Adrenal gland (tissue), 9 donors: ENCODE measurements at regions not wholly inside any gene's neighbourhood (a gene's known extent, or its start where the extent isn't known, plus 50 kb on each side); places are given as distances from the start of the nearest gene placed in this dataset.

Experiments used
- DNase-seq, 7 donors: peaks; one replicate each; pipeline ENCODE4 v3.0.0-alpha.2; 2019 to 2020
- H3K27ac ChIP-seq, 5 donors: fragments of 200-600 bp; sonication (generic) in 4 of 5; 1 replicate in 3 of 5; 2 replicates in 2 of 5; pipeline versions ENCODE4 v1.5.1 to v1.8.0; 2016 to 2020; ENCODE audit warnings: mild to moderate bottlenecking in 1 of 5
- H3K27me3 ChIP-seq: fragments of 200-600 bp; 2 replicates; pipeline ENCODE4 v1.8.0; 2021
- H3K36me3 ChIP-seq, 2 donors: fragments of 200-600 bp; replicated peaks in 1 of 2; 1 replicate in 1 of 2; 2 replicates in 1 of 2; pipeline versions ENCODE4 v1.5.1 to v1.8.0; 2018 to 2022
- H3K4me1 ChIP-seq, 2 donors: fragments of 200-600 bp; replicated peaks in 1 of 2; 1 replicate in 1 of 2; 2 replicates in 1 of 2; pipeline versions ENCODE4 v1.5.1 to v1.8.0; 2018 to 2021
- H3K4me3 ChIP-seq, 4 donors: fragments of 200-600 bp; sonication (generic) in 3 of 4; one replicate each; pipeline ENCODE4 v1.5.1; 2016 to 2018
- H3K9me3 ChIP-seq, 3 donors: fragments of 200-600 bp; sonication (generic) in 1 of 3; replicated peaks in 1 of 3; 1 replicate in 2 of 3; 2 replicates in 1 of 3; pipeline versions ENCODE4 v1.5.1 to v1.8.0; 2016 to 2021
- CTCF ChIP-seq, 6 experiments: fragments of 450-650 bp in 4 of 6; fragments of 200-600 bp in 2 of 6; sonication (generic) in 1 of 6; IDR thresholded peaks; 1 replicate in 5 of 6; 2 replicates in 1 of 6; pipeline versions ENCODE4 v1.5.1 to v1.8.0; 2016 to 2021; ENCODE audit warnings: antibody characterized with exemption in 6 of 6, mild to moderate bottlenecking in 2 of 6, moderate library complexity in 1 of 6
- POLR2A ChIP-seq, 2 donors: fragments of 450-650 bp; IDR thresholded peaks; one replicate each; pipeline ENCODE4 v1.6.1; 2017; ENCODE audit warnings: antibody characterized with exemption in 2 of 2, mild to moderate bottlenecking in 2 of 2, moderate library complexity in 1 of 2
- WGBS, 4 donors: extraction: QIAGEN DNeasy Blood & Tissue Kit in 2 of 4; methylation state at CpG; one replicate each; pipeline versions ENCODE4 v1.1.5 to v1.1.7; 2013 to 2017; 5-methylcytosine and 5-hydroxymethylcytosine counted together
- intact Hi-C, 2 donors: fragments of 100-400 bp; cut with DNase I; formaldehyde crosslinking; loops; one replicate each; pipeline versions ENCODE4 v1.14.1 to v1.15.0; 2022 to 2023
- donor health status: healthy with polysubstance abuse.
- donor health status: Bipolar disorder and iron deficiency.
- donor health status: DM: yes; HTN: yes; CAD: no.
- donor health status: DM: no; HTN: no; CAD: no.
- donor health status: DM: no; HTN: no; CAD: no.

- intact Hi-C loops: no loop called here
- Histone ChIP-seq H3K9me3 (no peaks in the 10 kb centered on the region), H3K4me1 (no peaks in the 10 kb centered on the region), H3K27me3 (no peaks in the 10 kb centered on the region), H3K4me3 (no peak overlapping the region), H3K36me3 (no peaks in the 10 kb centered on the region), H3K27ac (no peak overlapping the region)
- TF ChIP-seq POLR2A (IDR thresholded peaks at IDR 0.05) (no peak), CTCF (IDR thresholded peaks at IDR 0.05) (no peak)
- 35 to 68% (median 63%) methylated on average over 1 of the region's 1 CpG for WGBS, 4 donors
- DNase-seq: no peak
Observed at GRCh38 chr1:96918406-96918805, 196.8 kb downstream of the PTBP2 start.

GRCh38 chr1:96922181-96922580 is 200.6 kb downstream of the PTBP2 start:
- Histone ChIP-seq H3K9me3 (peaks cover 0 to 6% (median 0%) of the 10 kb centered on the region in 3 donors), H3K36me3 (no peaks in the 10 kb centered on the region), H3K27me3 (no peaks in the 10 kb centered on the region), H3K27ac (no peak overlapping the region), H3K4me1 (no peaks in the 10 kb centered on the region), H3K4me3 (no peak overlapping the region)
- intact Hi-C loops: no loop called here
- TF ChIP-seq CTCF (IDR thresholded peaks at IDR 0.05): no peak
- TF ChIP-seq POLR2A (IDR thresholded peaks at IDR 0.05): no peak
- no peak for DNase-seq
- 62 to 91% (median 84%) methylated on average over 1 of the region's 1 CpG for WGBS, 4 donors

GRCh38 chr1:96923753-96924152 is 202.2 kb downstream of the PTBP2 start:
- Histone ChIP-seq H3K4me3 (no peak overlapping the region), H3K36me3 (no peaks in the 10 kb centered on the region), H3K9me3 (peaks cover 0 to 6% (median 0%) of the 10 kb centered on the region in 3 donors), H3K27ac (no peak overlapping the region), H3K27me3 (no peaks in the 10 kb centered on the region), H3K4me1 (no peaks in the 10 kb centered on the region)
- DNase-seq: no peak
- TF ChIP-seq CTCF (IDR thresholded peaks at IDR 0.05) (no peak), POLR2A (IDR thresholded peaks at IDR 0.05) (no peak)
- 32 to 51% (median 33%) methylated on average over 1 of the region's 1 CpG for WGBS, 4 donors
- intact Hi-C loops: no loop called here

GRCh38 chr1:96926176-96926575 is 204.6 kb downstream of the PTBP2 start:
- TF ChIP-seq POLR2A (IDR thresholded peaks at IDR 0.05) (no peak), CTCF (IDR thresholded peaks at IDR 0.05) (no peak)
- intact Hi-C loops: no loop called here
- no peaks in the 10 kb centered on the region for H3K27me3 ChIP-seq
- H3K36me3 ChIP-seq: no peaks in the 10 kb centered on the region
- no peaks in the 10 kb centered on the region for H3K4me1 ChIP-seq
- H3K27ac ChIP-seq: no peak overlapping the region
- peaks cover 0 to 6% (median 0%) of the 10 kb centered on the region in 3 donors for H3K9me3 ChIP-seq
- no peak for DNase-seq
- H3K4me3 ChIP-seq: no peak overlapping the region
